GM19023 (cell line): ENCODE measurements at regions not wholly inside any gene's neighbourhood (a gene's known extent, or its start where the extent isn't known, plus 50 kb on each side); places are given as distances from the start of the nearest gene placed in this dataset.
"Not testable (repeated sequence)": the region's sequence is repeated elsewhere in the genome, so short reads cannot be mapped to it uniquely, and the experiment has no call there.

ENCODE experiments used
- ATAC-seq: cut with Tn5 transposase; IDR thresholded peaks from one replicate; pipeline ENCODE4 v1.9.1; 2021; ENCODE audit warnings: mild to moderate bottlenecking, moderate library complexity; ENCODE audit not compliant: unreplicated experiment

DNA sequence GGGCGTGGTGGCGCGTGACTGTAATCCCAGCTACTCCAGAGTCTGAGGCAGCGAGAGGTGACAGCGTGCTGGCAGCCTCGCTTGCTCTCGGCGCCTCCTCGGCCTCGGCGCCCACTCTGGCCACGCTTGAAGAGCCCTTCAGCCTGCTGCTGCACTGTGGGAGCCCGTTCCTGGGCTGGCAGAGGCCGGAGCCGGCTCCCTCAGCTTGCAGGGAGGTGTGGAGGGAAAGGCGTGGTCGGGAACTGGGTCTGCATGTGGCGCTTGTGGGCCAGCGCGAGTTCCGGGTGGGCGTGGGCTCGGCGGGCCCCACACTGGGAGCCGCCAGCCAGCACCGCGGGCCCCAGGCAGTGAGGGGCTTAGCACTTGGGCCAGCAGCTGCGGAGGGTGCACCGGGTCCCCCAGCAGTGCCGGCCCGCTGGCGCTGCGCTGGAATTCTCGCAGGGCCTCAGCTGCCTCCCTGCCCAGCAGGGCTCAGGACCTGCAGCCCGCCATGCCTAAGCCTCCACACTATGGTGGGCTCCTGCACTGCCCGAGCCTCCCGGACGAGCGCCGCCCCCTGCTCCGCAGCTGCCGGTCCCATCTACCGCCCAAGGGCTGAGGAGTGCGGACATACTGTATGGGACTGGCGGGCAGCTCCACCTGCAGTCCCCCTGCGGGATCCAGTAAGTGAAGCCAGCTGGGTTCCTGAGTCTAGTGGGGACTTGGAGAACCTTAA, 1093.3 kb upstream of the CDH8 start:
- no peak for ATAC-seq

DNA sequence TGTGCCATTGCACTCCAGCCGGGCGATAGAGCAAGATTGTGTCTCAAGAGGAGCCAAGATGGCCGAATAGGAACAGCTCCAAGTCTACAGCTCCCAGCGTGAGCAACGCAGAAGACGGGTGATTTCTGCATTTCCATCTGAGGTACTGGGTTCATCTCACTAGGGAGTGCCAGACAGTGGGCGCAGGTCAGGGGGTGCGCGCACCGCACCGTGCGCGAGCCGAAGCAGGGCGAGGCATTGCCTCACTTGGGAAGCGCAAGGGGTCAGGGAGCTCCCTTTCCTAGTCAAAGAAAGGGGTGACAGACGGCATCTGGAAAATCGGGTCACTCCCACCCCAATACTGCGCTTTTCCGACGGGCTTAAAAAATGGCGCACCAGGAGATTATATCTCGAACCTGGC, 1083.7 kb upstream of the CDH8 start:
- not testable (repeated sequence) for ATAC-seq

DNA sequence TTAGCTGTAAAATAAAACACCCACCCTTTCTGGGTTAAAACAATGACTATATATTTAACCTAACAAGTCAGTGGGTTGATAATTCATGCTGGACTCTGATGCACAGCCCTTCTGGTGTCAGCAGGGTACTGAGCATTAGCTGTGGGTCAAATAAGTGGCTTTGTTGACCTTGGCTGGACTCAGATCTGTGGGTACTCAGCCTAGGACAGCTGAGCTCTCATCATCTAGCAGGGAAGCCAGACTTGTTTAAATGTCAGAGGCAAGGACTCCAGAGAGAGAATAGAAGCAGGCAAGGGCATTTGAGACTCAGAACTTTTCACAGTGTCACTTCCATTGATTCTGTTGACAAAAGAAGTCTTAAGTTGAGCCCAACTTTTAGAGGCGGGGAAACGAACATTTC, 1063.8 kb upstream of the CDH8 start:
- no peak for ATAC-seq

DNA sequence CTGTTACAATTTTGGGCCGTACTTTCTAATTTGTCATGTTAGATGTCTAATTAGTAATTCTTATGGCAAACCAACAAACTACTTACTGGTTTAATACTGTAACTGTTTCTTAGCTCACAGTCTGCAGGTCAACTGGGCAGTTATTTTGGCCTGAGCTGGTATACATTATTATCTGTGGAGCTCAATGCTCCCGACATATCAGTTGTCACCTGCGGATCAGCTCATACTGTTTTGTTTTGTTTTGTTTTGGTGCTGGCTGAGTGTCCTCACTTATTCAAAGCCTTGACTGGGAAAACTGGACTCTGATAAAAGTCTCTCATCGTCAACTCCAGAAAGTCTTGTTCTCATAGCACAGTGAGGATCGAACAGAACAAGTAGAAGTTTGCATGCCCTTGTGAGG, 1060.6 kb upstream of the CDH8 start:
- ATAC-seq, result no peak

DNA sequence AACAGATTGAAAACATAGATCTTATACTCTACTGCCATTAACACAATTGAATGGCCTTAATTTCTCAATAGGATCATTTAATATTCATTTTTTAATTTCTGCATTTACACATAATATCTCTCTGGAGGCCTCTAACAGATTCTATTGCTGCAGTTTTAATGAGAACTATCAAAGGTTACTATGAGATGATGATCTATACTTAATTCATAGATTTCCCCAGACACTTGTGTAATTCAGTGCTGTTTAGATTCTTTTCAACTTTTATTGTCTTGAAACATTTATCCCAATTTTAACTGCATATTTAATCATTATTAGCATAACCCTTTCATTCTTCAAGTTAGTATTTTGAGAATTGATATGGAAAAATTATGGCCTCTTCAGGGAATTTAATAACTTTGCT, 1056.5 kb upstream of the CDH8 start:
- no peak for ATAC-seq

DNA sequence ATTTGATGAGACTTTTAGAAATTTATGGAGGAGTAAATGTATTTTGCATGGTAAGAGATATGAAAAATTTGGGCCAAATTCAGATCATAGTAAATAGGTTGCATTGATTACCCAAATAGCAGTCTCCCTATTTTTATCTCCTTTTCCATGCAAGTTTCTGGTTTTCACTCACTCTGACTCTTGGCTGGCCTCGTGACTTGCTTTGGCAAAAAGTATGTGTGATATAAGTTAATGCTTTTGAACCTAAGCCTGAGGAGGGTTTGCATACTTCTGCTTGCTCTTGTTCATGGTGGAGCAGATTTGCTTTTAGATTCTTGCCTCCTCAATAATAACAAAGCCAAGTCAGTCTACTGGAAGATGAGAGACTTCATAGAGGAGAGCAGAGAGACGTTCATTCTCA, 1045.9 kb upstream of the CDH8 start:
- no peak for ATAC-seq

DNA sequence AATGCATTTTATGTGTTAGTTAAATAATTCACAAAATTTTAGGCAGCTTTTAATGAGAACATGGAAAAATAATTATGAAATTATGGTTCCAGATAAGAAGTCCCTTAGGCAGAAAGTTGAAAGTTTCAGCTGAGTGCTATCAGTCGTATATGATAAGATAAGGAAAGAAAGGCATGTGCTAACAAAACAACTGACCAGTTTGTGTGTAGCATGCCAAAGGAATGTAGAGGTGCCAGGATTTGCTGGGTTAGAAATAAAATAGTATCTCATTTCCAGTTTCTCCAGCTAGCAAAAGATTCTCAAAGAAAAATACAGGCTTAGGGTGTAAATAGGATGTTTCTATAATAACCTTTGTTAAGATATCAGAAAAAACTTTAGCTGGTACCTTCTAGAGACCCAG, 1044.5 kb upstream of the CDH8 start:
- ATAC-seq, result no peak

DNA sequence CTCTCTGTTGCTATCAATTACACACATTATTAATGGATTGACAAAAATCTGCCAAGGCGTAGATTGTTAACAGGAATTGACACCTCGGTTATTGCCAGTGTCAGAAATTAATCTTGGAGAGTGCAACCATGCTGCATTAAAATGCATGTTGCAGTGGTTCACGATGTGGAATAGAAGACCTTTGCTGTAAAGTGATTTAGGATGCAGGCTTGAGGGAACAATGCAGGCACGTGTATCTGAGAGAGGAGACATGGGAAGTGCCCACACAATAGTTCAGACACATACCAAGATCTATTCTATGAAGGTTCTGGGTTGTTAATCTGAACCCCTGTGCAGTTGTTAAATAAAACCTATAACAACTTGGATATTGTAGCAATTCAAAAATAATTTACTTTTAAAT, 1032.8 kb upstream of the CDH8 start:
- ATAC-seq, result no peak

DNA sequence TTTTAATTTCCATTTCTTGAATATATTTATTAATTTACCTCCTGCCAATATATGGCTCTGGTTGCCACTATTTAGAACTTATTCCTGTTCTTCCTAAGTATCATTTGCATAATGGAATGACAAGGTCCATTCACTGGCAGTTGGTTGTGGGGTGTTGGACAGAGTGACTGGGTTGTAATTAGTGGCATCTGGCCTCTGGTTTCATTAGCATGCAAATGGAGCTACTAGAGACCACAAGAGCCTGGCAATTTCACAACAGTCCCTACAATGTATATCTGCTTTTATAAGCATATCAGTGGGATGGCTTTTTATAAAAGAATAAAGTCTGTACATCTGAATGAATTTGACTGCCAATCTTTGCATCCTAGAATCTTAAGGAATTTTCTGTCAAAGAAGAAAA, 1030.9 kb upstream of the CDH8 start:
- no peak for ATAC-seq

DNA sequence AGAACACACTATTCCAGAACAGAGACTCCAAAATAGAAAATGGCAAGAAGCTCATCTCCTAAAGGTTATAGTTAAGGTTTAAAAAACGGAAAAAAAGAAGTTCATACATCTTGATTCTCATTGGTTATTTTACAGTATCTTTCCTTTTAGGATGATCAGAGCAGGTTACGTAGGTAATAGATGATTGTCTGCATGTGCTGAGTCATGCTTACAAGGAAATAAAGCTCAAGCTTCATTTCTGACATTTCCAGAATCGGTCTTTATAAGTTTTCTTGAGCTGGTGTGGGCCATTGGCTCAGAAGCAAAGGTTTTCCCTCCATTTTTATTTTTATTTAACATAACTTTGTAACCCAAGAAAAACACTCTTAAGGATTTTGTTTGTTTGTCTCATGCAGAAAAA, 1030.3 kb upstream of the CDH8 start:
- no peak for ATAC-seq

DNA sequence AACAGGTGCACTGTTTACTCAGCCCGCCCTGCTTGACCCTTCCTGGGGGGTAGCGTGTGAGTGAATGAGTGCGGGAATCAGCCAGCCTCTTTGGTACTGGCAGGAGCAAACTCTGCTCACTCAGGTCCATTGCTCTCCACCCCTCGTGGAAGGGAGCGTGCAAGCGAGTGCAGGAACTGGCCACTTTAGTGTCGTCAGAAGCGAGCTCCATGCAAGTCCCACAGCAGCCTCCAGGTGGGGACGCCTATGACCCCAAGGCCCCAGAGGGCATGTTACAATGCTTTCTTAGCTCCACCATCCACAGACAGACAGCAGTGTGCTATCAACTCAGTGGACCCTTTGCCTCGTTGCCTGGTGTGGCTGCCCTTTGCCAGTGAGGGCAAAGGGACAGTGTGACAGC, 1025.1 kb upstream of the CDH8 start:
- ATAC-seq, result no peak

DNA sequence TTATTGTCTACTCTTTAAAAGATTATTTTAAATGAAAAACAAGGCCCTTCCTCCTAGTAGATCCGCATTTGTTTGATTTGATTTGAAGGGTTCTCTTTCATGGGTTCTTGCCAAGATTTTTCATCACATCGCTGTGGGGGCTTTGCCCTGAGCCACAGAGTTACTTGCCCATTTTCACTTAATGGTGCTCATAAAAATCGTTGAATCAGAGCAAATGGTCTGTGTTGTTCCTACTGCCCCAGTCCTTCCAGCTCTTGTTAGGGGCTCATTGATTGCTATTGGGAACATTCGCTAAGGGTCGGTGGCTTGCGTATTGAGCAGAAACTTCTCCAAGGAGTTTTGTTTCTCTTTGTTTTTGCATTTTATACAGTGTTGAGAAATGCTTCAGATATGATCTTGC, 1023.4 kb upstream of the CDH8 start:
- ATAC-seq, result no peak

DNA sequence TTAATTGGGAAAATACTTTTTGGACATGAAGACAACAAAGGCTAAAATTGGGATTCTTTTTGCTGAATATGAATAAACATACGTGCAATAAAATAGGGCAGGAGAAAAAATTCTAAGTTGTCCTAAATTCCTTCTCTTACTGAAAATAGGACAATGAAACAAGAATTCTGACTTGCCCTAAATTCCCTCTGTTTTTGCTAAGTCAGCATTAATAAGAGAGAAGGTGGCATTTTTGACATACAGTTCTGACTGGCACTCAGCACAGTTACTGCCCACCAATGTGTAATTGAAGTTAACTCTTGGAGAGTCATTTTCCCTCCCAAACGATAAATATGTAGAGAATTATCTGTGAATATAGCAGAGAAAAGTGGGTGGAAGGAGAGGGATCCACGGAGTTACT, 1021.1 kb upstream of the CDH8 start:
- ATAC-seq, result no peak

DNA sequence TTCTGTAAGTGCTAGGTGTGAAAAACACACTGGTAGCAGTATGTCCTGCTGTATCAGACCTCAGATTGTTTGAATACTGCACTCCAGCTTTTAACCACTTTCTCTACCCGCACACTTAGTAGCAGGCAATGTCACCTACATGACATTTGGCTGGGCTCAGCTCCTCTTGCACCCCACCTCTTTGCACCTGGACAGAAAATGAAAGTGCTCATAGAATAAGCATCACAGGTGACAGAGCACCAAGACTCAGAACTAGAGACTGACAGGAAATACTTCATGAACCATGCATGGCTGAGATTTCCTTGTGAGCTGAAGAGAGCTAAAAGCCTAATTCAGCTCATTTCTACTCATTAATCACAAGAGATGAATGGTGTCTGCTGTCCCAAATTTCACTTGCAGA, 1014.2 kb upstream of the CDH8 start:
- no peak for ATAC-seq

DNA sequence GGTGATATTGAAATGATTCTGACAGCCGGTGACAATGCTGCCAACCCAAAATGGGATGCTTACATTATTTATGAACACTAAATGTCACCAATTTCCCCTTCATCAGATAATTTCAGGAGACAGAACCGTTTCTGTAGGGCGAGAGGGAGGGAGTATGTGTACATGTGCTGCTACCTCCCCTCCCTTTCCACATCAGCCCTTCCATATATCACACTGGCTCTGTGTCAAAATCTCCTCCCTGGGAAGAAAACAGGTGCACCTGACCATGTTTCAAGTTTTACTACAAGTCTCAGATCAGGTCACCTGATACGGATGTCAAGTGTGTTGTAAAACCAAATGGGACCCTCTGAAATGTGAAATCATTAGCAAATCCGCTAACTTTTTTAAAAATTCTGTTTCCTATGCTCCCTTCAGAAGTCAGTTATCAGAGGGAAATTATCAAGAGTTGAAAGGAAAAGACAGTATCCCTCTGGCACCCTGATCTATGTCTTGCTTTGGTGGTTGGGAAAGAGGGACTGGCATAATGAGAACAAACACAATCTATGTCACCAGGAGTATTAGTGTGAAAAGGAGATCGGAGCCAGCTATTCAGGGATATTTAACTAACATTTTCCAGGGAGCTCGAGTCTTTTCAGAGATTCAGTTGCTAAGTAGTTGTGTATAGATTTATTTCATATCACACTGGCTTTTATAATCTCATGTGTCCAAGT, 1002.3 kb upstream of the CDH8 start:
- ATAC-seq, result no peak

DNA sequence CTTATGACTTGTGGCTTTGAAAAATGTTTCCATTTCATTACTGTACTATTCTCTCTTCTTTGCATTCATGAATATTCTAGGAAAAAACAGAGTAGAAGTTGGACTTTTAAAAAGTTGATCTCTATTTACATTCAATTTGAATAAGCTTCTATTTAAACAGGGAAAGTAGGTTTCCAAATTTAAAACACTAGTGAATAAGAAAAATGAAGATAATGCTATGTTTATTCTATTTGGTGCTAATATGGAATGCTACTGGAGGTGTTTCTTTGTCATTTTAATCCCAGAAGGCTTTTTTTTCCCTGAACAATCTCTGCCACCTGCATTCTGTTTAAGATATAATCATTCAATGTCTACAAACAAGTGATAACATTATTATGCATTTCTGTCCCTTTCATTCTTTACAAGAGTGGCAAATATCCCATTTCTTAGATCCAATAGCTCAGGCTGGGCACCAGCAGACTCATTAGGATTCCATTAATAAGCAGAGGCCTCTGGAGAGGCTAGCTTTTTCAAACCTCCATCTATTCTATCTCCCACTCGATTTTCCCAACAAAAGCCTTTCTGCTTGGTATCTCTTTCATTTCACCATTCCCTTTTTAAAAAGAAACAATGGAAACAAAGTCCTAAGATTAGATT, 1001.6 kb upstream of the CDH8 start:
- ATAC-seq, result no peak

DNA sequence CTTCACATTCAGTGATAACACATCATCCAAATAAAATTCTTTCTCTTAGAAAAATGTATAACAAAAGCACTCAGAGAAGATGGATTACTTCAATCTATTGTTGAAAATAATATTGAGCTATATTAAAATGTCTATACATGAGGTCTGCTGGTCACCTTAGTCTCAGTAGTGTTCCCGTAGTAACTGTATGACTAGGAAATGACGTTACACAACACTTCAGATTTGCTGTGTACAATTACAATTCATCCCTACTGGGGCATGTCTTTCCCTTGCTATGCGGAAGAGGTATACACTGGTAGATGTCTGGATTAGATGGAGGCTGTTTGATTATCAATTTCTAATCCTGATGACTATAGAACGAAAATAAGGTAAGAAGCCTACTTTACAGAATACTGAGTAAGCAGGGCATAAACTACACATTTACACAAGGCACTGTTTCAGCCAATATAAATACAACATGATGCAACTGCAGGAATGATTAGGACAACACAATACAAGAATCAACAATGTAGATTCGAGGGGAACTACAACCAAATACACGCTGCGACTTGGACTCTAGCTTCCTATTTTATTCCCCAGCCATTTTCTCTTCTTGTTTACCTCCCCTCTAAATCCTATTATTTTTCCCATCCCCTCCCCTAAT, 982.5 kb upstream of the CDH8 start:
- ATAC-seq, result no peak

DNA sequence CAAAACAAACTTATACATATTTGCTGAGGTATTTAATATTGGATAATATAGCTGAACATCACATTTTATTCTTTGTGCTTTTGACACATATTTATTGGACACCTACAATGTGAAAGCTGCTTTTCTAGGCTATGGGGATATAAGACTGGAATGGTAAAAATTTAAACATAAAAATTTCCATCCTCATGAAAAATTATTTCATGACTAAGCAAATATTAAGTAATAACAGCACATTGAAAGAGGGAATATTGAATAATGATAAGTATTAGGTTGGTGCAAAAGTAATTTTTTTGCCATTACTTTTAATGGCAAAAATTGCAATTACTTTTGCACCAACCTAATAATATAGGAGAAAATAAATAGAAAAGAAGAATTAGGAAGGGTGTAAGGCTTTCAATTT, 972.5 kb upstream of the CDH8 start:
- ATAC-seq, result no peak

DNA sequence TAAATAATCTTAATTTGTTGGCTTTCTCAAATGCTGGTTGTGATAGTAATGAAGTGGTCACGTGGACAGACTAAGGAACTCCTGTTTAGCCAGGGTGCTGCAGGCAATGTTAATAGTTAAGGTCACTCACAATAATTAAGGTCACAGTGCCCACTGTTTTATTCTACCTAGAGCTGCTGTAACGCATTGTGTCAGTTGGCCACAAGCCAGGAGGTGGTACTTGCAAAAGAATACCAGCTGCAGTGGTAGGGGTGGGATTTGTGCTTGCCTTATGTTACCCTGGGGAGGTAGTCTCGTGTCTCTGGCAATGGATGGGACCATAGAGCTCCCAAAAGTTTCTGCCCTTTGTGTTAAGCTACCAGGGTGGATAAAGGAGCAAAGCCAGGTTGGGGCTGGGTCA, 969.1 kb upstream of the CDH8 start:
- no peak for ATAC-seq

DNA sequence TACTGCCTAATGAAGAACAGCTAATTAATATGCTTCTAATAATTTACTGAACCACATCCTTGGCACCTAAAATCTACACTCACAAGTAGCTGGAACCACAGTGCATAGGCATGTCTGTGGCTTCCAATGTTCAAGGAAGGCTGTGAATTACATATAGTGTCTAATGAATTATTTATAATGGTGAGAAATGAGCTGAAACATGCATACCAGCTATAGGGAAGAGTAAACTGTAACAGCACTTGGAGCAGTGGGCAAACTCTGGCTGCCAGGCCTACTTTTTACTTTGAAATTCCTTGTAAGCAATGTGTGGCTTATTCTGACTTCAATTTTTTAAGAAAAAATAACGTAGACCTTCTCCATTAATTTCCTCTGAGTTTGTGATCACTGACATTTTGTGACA, 953.2 kb upstream of the CDH8 start:
- no peak for ATAC-seq

DNA sequence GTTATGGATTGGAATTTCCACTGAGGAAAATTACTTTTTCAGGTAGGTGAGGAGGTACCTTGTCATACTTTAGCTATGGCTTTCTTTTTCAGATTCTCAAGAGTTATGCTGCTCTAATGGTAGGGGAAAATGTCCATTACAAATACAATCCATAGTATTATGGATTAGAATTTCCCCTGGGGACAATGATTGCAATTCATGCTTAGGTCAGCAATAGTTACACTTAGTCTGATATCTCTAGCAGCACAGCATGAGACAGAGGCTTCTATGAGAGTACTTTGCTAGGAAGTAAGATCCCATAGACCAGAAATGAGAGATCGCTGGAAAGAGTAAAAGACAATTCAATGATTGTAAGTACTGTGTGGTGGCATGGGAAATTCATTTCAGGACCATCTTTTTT, 949.5 kb upstream of the CDH8 start:
- no peak for ATAC-seq

DNA sequence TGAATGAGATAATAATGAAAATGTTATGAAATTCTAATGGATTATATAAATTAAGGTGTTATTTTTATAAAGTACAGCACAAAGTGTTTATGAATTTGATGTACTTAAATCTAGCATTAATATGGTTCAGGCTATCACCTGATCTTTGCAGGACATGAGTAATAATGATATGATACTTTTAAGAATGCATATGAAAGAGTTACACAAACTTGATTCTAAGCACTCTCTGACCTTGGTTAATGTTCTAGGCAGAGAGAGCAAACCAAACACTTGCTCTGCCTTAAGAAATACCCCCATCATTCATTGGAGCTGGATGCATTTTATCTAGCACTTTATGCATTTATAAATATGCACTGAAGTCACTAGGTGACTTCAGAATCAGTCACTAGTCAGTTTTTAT, 942.2 kb upstream of the CDH8 start:
- ATAC-seq, result no peak
